Ovary (tissue), 7 donors: ENCODE measurements at regions not wholly inside any gene's neighbourhood (a gene's known extent, or its start where the extent isn't known, plus 50 kb on each side); places are given as distances from the start of the nearest gene placed in this dataset.

Source experiments
- DNase-seq, 5 donors: peaks; one replicate each; pipeline ENCODE4 v3.0.0-alpha.2; 2019 to 2020
- H3K27ac ChIP-seq, 2 donors: fragments of 200-600 bp; one replicate each; pipeline versions ENCODE4 v1.5.1 to v1.8.0; 2019 to 2022
- H3K27me3 ChIP-seq: fragments of 200-600 bp; one replicate; pipeline ENCODE4 v1.8.0; 2022
- H3K36me3 ChIP-seq: fragments of 200-600 bp; sonication (generic); one replicate; pipeline ENCODE4 v1.5.1; 2019
- H3K4me1 ChIP-seq: one replicate; pipeline ENCODE4 v1.8.1; 2013; ENCODE audit warnings: mild to moderate bottlenecking, moderate library complexity; ENCODE audit not compliant: insufficient read depth
- H3K4me3 ChIP-seq: fragments of 200-600 bp; sonication (generic); one replicate; pipeline ENCODE4 v1.5.1; 2017
- H3K9me3 ChIP-seq, 2 donors: fragments of 200-600 bp in 1 of 2; sonication (generic) in 1 of 2; one replicate each; pipeline versions ENCODE4 v1.5.1 to v1.8.1; 2013 to 2019; ENCODE audit warnings: mild to moderate bottlenecking in 1 of 2, moderate library complexity in 1 of 2
- CTCF ChIP-seq, 3 donors: fragments of 450-650 bp in 2 of 3; fragments of 200-600 bp in 1 of 3; IDR thresholded peaks; one replicate each; pipeline versions ENCODE4 v1.5.1 to v1.8.0; 2016 to 2022; ENCODE audit warnings: antibody characterized with exemption in 3 of 3, mild to moderate bottlenecking in 1 of 3
- EP300 ChIP-seq: sonication (generic); formaldehyde crosslinking; IDR thresholded peaks from one replicate; pipeline ENCODE4 v1.6.1; 2017; ENCODE audit warnings: antibody characterized with exemption
- POLR2A ChIP-seq: fragments of 450-650 bp; IDR thresholded peaks from one replicate; pipeline ENCODE4 v1.6.1; 2017; ENCODE audit warnings: antibody characterized with exemption, mild to moderate bottlenecking, moderate library complexity
- WGBS, 3 donors: extraction: QIAGEN DNeasy Blood & Tissue Kit in 1 of 3; methylation state at CpG; one replicate each; pipeline versions ENCODE4 v1.1.5 to v1.1.7; 2013 to 2017; 5-methylcytosine and 5-hydroxymethylcytosine counted together
- intact Hi-C, 4 donors: fragments of 100-400 bp; cut with DNase I; formaldehyde crosslinking; loops; one replicate each; pipeline versions ENCODE4 v1.11.0 to v1.15.1; 2022 to 2023
- donor health status: DM: no; HTN: no; CAD: no; lungs with moderate emphysema.
- donor health status: DM: no; HTN: no; CAD: no.
- donor health status: Bipolar disorder and iron deficiency.
- donor health status: DM: no; HTN: no; CAD: no.
- donor health status: DM: yes; HTN: yes; CAD: no.

- Histone ChIP-seq H3K4me3 (no peak overlapping the region), H3K27ac (no peak overlapping the region), H3K36me3 (no peaks in the 10 kb centered on the region), H3K27me3 (no peaks in the 10 kb centered on the region), H3K4me1 (no peaks in the 10 kb centered on the region), H3K9me3 (no peaks in the 10 kb centered on the region)
- 80 to 85% (median 80%) methylated on average over 6 to 7 of the region's 7 CpGs for WGBS, 3 donors
- no peak for DNase-seq
- TF ChIP-seq CTCF (IDR thresholded peaks at IDR 0.05) = no peak
- TF ChIP-seq POLR2A = no peak
- TF ChIP-seq EP300 = no peak
- intact Hi-C loops = no loop called here
Measured at GRCh38 chr18:7366597-7366996, 135.7 kb downstream of the LRRC30 start.

GRCh38 chr18:7367336-7367735 is 136.4 kb downstream of the LRRC30 start:
- 74 to 86% (median 76%) methylated on average over 7 of the region's 7 CpGs for WGBS, 3 donors
- no peak overlapping the region for H3K4me3 ChIP-seq
- TF ChIP-seq CTCF (IDR thresholded peaks at IDR 0.05) (no peak), EP300 (no peak)
- intact Hi-C loops = no loop called here
- no peaks in the 10 kb centered on the region for H3K36me3 ChIP-seq
- H3K9me3 ChIP-seq = no peaks in the 10 kb centered on the region
- H3K27me3 ChIP-seq = no peaks in the 10 kb centered on the region
- H3K27ac ChIP-seq = no peak overlapping the region
- no peak for DNase-seq
- H3K4me1 ChIP-seq = no peaks in the 10 kb centered on the region

GRCh38 chr18:7369006-7369405 is 138.1 kb downstream of the LRRC30 start:
- H3K9me3 ChIP-seq = no peaks in the 10 kb centered on the region
- no peaks in the 10 kb centered on the region for H3K36me3 ChIP-seq
- H3K27ac ChIP-seq = no peak overlapping the region
- WGBS, 3 donors = 86 to 95% (median 90%) methylated on average over 7 of the region's 7 CpGs
- H3K4me1 ChIP-seq = no peaks in the 10 kb centered on the region
- TF ChIP-seq EP300 (no peak), POLR2A (no peak), CTCF (IDR thresholded peaks at IDR 0.05) (no peak)
- H3K4me3 ChIP-seq = no peak overlapping the region
- H3K27me3 ChIP-seq = no peaks in the 10 kb centered on the region
- intact Hi-C loops = no loop called here
- DNase-seq = no peak

GRCh38 chr18:7370375-7370774 is 139.5 kb downstream of the LRRC30 start:
- no peak for DNase-seq
- H3K36me3 ChIP-seq = no peaks in the 10 kb centered on the region
- 28 to 39% (median 37%) methylated on average over 7 of the region's 7 CpGs for WGBS, 3 donors
- no peaks in the 10 kb centered on the region for H3K27me3 ChIP-seq
- intact Hi-C loops = no loop called here
- H3K4me3 ChIP-seq = no peak overlapping the region
- no peaks in the 10 kb centered on the region for H3K4me1 ChIP-seq
- H3K9me3 ChIP-seq = no peaks in the 10 kb centered on the region
- no peak overlapping the region for H3K27ac ChIP-seq
- no peak for TF ChIP-seq POLR2A
- TF ChIP-seq EP300 = no peak
- TF ChIP-seq CTCF (IDR thresholded peaks at IDR 0.05) = no peak

GRCh38 chr18:7370802-7371201 is 139.9 kb downstream of the LRRC30 start:
- H3K4me3 ChIP-seq = no peak overlapping the region
- DNase-seq = peak in 3 of 5 donors; percentile 21 to 36 (median 26)

More at GRCh38 chr18:7370802-7371201, 139.9 kb downstream of the LRRC30 start:
- Histone ChIP-seq H3K27ac (no peak overlapping the region), H3K36me3 (no peaks in the 10 kb centered on the region), H3K9me3 (no peaks in the 10 kb centered on the region), H3K4me1 (no peaks in the 10 kb centered on the region), H3K27me3 (no peaks in the 10 kb centered on the region)
- intact Hi-C loops = no loop called here
- WGBS, 3 donors = 36% methylated on average over 11 of the region's 11 CpGs
- TF ChIP-seq POLR2A (no peak), CTCF (IDR thresholded peaks at IDR 0.05) (no peak), EP300 (no peak)
